ENCODE measurements at regions not wholly inside any gene's neighbourhood (a gene's known extent, or its start where the extent isn't known, plus 50 kb on each side); places are given as distances from the start of the nearest gene placed in this dataset.
A peak's percentile ranks its signal among the peaks of the same experiment; 100 is the strongest.
"Not testable (repeated sequence)": the region's sequence is repeated elsewhere in the genome, so short reads cannot be mapped to it uniquely, and the experiment has no call there.

DNA sequence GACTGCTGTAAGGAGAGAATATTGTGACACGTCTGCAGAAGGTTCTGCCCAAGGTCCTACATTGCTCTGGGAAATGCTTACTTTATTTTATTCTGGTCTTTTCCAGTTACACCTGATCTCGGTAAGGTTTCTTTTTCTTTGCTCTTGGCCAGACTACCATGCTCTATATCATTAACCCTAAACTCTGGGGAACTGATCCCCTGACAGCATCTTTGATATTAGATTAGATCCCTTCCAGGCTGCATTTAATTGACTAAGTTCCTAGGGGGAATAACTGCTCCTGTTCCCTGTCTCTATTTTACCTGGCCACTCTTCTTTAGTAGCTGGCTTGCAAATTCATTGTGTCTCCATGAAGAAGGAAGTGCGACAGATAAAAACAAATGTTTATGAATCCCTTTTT lies 243.5 kb downstream of the MAT2B start (continued):
- TF ChIP-seq, protein P1, sequence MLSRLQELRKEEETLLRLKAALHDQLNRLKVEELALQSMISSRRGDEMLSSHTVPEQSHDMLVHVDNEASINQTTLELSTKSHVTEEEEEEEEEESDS (CRISPR knock-in tag; IDR thresholded peaks at IDR 0.05; ENCODE audit: borderline replicate concordance): no peak

DNA sequence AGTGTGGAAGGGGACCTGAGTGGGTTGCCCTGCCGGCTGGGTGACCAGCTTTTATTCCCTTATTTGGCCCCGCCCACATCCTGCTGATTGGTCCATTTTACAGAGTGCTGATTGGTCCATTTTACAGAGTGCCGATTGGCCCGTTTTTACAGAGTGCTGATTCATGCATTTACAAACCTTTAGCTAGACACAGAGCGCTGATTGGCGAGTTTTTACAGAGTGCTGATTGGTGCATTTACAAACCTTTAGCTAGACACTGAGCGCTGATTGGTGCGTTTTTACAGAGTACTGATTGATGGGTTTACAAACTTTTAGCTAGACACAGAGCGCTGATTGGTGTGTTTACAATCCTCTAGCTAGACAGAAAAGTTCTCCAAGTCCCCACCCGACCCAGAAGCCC lies 245.0 kb downstream of the MAT2B start:
- not testable (repeated sequence) for H3K9ac ChIP-seq (ENCODE audit: insufficient read depth, low read depth, low read length)

DNA sequence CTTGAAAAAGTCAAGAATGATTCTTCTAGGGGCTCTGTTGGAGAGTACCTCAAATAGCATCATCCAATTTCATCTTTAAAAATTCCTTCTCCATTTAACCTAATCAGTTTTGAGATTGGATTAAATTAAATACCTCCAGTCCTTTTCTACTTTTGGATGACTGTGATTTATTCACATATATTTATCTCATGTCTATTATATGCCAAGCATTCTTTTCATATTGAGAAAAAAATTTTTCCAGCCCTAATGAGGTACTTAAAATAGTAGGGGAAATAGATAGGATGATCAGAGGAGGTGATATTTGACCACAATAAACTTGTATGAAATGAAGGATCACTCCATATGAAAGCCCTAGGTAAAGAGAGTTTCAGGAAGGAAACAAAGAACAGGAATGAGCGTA lies 250.1 kb downstream of the MAT2B start:
- Histone ChIP-seq H3K4me3 (replicated peaks in 1 of 3; ENCODE audit: insufficient read depth in 1 of 3, low read depth in 2 of 3, low read length in 3 of 3) (no peak overlapping the region), H3K27me3 (ENCODE audit: control insufficient read depth in 1 of 2, insufficient read depth in 2 of 2, low read length in 2 of 2) (no peaks in the 10 kb centered on the region), H3K79me2 (ENCODE audit: insufficient read depth, low read length) (no peaks in the 10 kb centered on the region), H4K20me1 (ENCODE audit: insufficient read depth, low read length) (no peaks in the 10 kb centered on the region), H3K4me2 (ENCODE audit: low read depth, low read length) (no peak overlapping the region), H3K36me3 (replicated peaks in 1 of 2; ENCODE audit: control insufficient read depth in 1 of 2, insufficient read depth in 2 of 2, low read length in 2 of 2) (no peaks in the 10 kb centered on the region), H3K9ac (ENCODE audit: insufficient read depth, low read depth, low read length) (no peak overlapping the region), H3K9me3 (ENCODE audit: low read length) (no peaks in the 10 kb centered on the region), H2AFZ (ENCODE audit: low read length) (no peak overlapping the region), H3K4me1 (ENCODE audit: insufficient read depth, low read length) (no peaks in the 10 kb centered on the region), H3K27ac (ENCODE audit: extremely low read length, insufficient read depth, low read length) (no peak overlapping the region)
- ATAC-seq: no peak
- FAIRE-seq: no peak
- WGBS (ENCODE audit: low lambda C conversion rate): 0% methylated on average over 1 of the region's 1 CpG
- in situ Hi-C loops (cut with HindIII; ENCODE audit: extremely low pct_ligation_motif_present, low pct_unique_long_range_greater_than_20kb) (no loop called here), intact Hi-C loops (cut with micrococcal nuclease; ENCODE audit: unreplicated experiment) (no loop called here)
- no TSS peak for BruUV-seq (replicated peaks)
- ChIA-PET CTCF (ENCODE audit: low intra/inter-chr PET ratio, low total read pairs) (no interaction called here), POLR2A (no interaction called here)
- no peak for DNase-seq (ENCODE audit: low spot score)
- TF ChIP-seq ZSCAN12 (CRISPR knock-in tag; IDR thresholded peaks at IDR 0.05): no peak
- TF ChIP-seq, protein P2, sequence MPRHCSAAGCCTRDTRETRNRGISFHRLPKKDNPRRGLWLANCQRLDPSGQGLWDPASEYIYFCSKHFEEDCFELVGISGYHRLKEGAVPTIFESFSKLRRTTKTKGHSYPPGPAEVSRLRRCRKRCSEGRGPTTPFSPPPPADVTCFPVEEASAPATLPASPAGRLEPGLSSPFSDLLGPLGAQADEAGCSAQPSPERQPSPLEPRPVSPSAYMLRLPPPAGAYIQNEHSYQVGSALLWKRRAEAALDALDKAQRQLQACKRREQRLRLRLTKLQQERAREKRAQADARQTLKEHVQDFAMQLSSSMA (CRISPR knock-in tag; IDR thresholded peaks at IDR 0.05): no peak
- TF ChIP-seq, protein P3, sequence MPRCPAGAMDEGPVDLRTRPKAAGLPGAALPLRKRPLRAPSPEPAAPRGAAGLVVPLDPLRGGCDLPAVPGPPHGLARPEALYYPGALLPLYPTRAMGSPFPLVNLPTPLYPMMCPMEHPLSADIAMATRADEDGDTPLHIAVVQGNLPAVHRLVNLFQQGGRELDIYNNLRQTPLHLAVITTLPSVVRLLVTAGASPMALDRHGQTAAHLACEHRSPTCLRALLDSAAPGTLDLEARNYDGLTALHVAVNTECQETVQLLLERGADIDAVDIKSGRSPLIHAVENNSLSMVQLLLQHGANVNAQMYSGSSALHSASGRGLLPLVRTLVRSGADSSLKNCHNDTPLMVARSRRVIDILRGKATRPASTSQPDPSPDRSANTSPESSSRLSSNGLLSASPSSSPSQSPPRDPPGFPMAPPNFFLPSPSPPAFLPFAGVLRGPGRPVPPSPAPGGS (CRISPR knock-in tag; IDR thresholded peaks at IDR 0.05): no peak
- TF ChIP-seq RARA (CRISPR knock-in tag; IDR thresholded peaks at IDR 0.05): no peak
- TF ChIP-seq PAX8 (CRISPR knock-in tag; IDR thresholded peaks at IDR 0.05; ENCODE audit: borderline replicate concordance): no peak
- no peak for TF ChIP-seq ZNF556 (CRISPR knock-in tag; IDR thresholded peaks at IDR 0.05; ENCODE audit: borderline replicate concordance)
- TF ChIP-seq ZFP41 (CRISPR knock-in tag; IDR thresholded peaks at IDR 0.05; ENCODE audit: borderline replicate concordance): no peak
- TF ChIP-seq, protein P4, sequence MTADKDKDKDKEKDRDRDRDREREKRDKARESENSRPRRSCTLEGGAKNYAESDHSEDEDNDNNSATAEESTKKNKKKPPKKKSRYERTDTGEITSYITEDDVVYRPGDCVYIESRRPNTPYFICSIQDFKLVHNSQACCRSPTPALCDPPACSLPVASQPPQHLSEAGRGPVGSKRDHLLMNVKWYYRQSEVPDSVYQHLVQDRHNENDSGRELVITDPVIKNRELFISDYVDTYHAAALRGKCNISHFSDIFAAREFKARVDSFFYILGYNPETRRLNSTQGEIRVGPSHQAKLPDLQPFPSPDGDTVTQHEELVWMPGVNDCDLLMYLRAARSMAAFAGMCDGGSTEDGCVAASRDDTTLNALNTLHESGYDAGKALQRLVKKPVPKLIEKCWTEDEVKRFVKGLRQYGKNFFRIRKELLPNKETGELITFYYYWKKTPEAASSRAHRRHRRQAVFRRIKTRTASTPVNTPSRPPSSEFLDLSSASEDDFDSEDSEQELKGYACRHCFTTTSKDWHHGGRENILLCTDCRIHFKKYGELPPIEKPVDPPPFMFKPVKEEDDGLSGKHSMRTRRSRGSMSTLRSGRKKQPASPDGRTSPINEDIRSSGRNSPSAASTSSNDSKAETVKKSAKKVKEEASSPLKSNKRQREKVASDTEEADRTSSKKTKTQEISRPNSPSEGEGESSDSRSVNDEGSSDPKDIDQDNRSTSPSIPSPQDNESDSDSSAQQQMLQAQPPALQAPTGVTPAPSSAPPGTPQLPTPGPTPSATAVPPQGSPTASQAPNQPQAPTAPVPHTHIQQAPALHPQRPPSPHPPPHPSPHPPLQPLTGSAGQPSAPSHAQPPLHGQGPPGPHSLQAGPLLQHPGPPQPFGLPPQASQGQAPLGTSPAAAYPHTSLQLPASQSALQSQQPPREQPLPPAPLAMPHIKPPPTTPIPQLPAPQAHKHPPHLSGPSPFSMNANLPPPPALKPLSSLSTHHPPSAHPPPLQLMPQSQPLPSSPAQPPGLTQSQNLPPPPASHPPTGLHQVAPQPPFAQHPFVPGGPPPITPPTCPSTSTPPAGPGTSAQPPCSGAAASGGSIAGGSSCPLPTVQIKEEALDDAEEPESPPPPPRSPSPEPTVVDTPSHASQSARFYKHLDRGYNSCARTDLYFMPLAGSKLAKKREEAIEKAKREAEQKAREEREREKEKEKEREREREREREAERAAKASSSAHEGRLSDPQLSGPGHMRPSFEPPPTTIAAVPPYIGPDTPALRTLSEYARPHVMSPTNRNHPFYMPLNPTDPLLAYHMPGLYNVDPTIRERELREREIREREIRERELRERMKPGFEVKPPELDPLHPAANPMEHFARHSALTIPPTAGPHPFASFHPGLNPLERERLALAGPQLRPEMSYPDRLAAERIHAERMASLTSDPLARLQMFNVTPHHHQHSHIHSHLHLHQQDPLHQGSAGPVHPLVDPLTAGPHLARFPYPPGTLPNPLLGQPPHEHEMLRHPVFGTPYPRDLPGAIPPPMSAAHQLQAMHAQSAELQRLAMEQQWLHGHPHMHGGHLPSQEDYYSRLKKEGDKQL (CRISPR knock-in tag; IDR thresholded peaks at IDR 0.05; ENCODE audit: low read depth): no peak

More for the DNA sequence above, 245.0 kb downstream of the MAT2B start:
- CTCF ChIA-PET (ENCODE audit: low intra/inter-chr PET ratio, low total read pairs); H3K27me3 ChIP-seq (ENCODE audit: control insufficient read depth in 1 of 2, insufficient read depth in 2 of 2, low read length in 2 of 2); H3K27ac ChIP-seq (ENCODE audit: extremely low read length, insufficient read depth, low read length); H3K9me3 ChIP-seq (ENCODE audit: low read length); H4K20me1 ChIP-seq (ENCODE audit: insufficient read depth, low read length); POLR2A ChIA-PET; in situ Hi-C loops (cut with HindIII; ENCODE audit: extremely low pct_ligation_motif_present, low pct_unique_long_range_greater_than_20kb); DNase-seq (ENCODE audit: low spot score); H3K79me2 ChIP-seq (ENCODE audit: insufficient read depth, low read length); intact Hi-C loops (cut with micrococcal nuclease; ENCODE audit: unreplicated experiment); H3K4me2 ChIP-seq (ENCODE audit: low read depth, low read length); BruUV-seq (replicated peaks); ATAC-seq; H3K36me3 ChIP-seq (replicated peaks in 1 of 2; ENCODE audit: control insufficient read depth in 1 of 2, insufficient read depth in 2 of 2, low read length in 2 of 2); H3K4me1 ChIP-seq (ENCODE audit: insufficient read depth, low read length); H2AFZ ChIP-seq (ENCODE audit: low read length); FAIRE-seq; H3K4me3 ChIP-seq (replicated peaks in 1 of 3; ENCODE audit: insufficient read depth in 1 of 3, low read depth in 2 of 3, low read length in 3 of 3): not testable (repeated sequence)
- TF ChIP-seq MAFK (conservative IDR thresholded peaks at IDR 0.05 in 1 of 2, IDR thresholded peaks at IDR 0.05 in 1 of 2; ENCODE audit: low read length in 2 of 2): 0 out of 4 replicates have a peak, but pooled peaks of 1 of the 2 experiments have one; percentile 22
- 45% methylated on average over 8 of the region's 10 CpGs for WGBS (ENCODE audit: low lambda C conversion rate)
